ENCODE measurements at regions not wholly inside any gene's neighbourhood (a gene's known extent, or its start where the extent isn't known, plus 50 kb on each side); places are given as distances from the start of the nearest gene placed in this dataset.

GRCh38 chr7:25515633-25516275 is 287.5 kb upstream of the NPVF start:
- no peak overlapping the region for H3K27ac ChIP-seq (ENCODE audit: low read depth, low read length)
- no peak overlapping the region for H3K4me3 ChIP-seq (ENCODE audit: low read depth, low read length)
- H3K27me3 ChIP-seq (ENCODE audit: control insufficient read depth, insufficient read depth, low read length): no peaks in the 10 kb centered on the region
- DNase-seq (ENCODE audit: low read depth, low spot score): no peak
- no peak for TF ChIP-seq CTCF (IDR thresholded peaks at IDR 0.05; ENCODE audit: low read depth, low read length)
- ChIA-PET POLR2A (no interaction called here), CTCF (no interaction called here)
- H3K9me3 ChIP-seq (ENCODE audit: control insufficient read depth, insufficient read depth, low read length): no peaks in the 10 kb centered on the region

DNA sequence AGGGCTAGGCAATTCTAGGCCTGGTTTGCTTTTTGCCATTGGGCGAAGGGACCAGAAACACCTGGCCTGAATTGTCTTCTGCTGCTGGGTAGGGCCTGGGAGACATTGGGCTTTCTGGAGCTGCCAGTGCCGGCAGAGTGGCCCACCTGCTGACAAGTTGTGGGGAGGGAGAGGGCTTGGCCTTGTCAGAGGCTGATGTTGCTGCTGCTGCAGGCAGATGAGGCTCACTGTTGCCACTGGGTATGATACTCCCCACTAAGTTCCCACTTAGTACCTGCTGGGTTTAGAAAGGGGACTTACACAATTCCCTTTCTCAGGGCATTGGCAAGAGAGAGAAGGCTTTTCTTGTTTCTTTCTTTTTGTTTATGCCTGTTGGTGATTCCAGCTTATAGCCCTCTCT is 289.6 kb upstream of the NPVF start:
- Histone ChIP-seq H3K27ac (ENCODE audit: low read depth, low read length) (no peak overlapping the region), H3K27me3 (ENCODE audit: control insufficient read depth, insufficient read depth, low read length) (no peaks in the 10 kb centered on the region), H3K9me3 (ENCODE audit: control insufficient read depth, insufficient read depth, low read length) (no peaks in the 10 kb centered on the region), H3K4me3 (ENCODE audit: low read depth, low read length) (no peak overlapping the region)
- DNase-seq (ENCODE audit: low read depth, low spot score): no peak
- POLR2A ChIA-PET: no interaction called here
- CTCF ChIA-PET: no interaction called here
- TF ChIP-seq CTCF (IDR thresholded peaks at IDR 0.05; ENCODE audit: low read depth, low read length): no peak

DNA sequence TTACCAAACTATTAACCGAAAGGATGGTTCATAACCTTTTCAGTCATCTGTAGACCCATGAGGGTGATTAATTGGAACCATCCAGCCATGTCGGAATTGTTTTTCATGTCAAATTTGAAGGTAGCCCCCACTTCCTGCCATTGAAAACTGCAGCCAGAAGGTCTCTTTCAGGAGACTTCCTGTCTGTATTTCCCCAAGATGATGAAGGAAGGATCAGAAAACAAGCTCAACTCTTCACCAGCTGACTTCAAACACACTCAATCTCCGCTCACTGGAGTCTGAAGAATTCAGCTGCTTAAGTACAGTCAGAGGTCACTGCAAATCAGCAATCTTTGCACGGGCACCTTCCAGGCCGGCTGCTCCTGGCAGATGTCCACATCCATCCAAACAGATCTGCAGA is 291.7 kb upstream of the NPVF start:
- DNase-seq (ENCODE audit: low read depth, low spot score): no peak
- CTCF ChIA-PET: no interaction called here
- no peak for TF ChIP-seq CTCF (IDR thresholded peaks at IDR 0.05; ENCODE audit: low read depth, low read length)
- no peak overlapping the region for H3K4me3 ChIP-seq (ENCODE audit: low read depth, low read length)
- H3K27ac ChIP-seq (ENCODE audit: low read depth, low read length): no peak overlapping the region
- POLR2A ChIA-PET: no interaction called here
- H3K27me3 ChIP-seq (ENCODE audit: control insufficient read depth, insufficient read depth, low read length): no peaks in the 10 kb centered on the region
- H3K9me3 ChIP-seq (ENCODE audit: control insufficient read depth, insufficient read depth, low read length): no peaks in the 10 kb centered on the region

GRCh38 chr7:25520516-25520915 is 292.2 kb upstream of the NPVF start:
- H3K4me3 ChIP-seq (ENCODE audit: low read depth, low read length): no peak overlapping the region
- ChIA-PET POLR2A (no interaction called here), CTCF (no interaction called here)
- H3K9me3 ChIP-seq (ENCODE audit: control insufficient read depth, insufficient read depth, low read length): no peaks in the 10 kb centered on the region
- H3K27me3 ChIP-seq (ENCODE audit: control insufficient read depth, insufficient read depth, low read length): no peaks in the 10 kb centered on the region
- H3K27ac ChIP-seq (ENCODE audit: low read depth, low read length): no peak overlapping the region
- TF ChIP-seq CTCF (IDR thresholded peaks at IDR 0.05; ENCODE audit: low read depth, low read length): no peak
- no peak for DNase-seq (ENCODE audit: low read depth, low spot score)

GRCh38 chr7:25521236-25521635 is 292.9 kb upstream of the NPVF start:
- ChIA-PET POLR2A (no interaction called here), CTCF (no interaction called here)
- Histone ChIP-seq H3K4me3 (ENCODE audit: low read depth, low read length) (no peak overlapping the region), H3K27me3 (ENCODE audit: control insufficient read depth, insufficient read depth, low read length) (no peaks in the 10 kb centered on the region), H3K27ac (ENCODE audit: low read depth, low read length) (no peak overlapping the region), H3K9me3 (ENCODE audit: control insufficient read depth, insufficient read depth, low read length) (no peaks in the 10 kb centered on the region)
- DNase-seq (ENCODE audit: low read depth, low spot score): no peak
- TF ChIP-seq CTCF (IDR thresholded peaks at IDR 0.05; ENCODE audit: low read depth, low read length): no peak

All from AG04450 (cell line).